Lower leg skin (tissue), 4 donors: ENCODE measurements at regions not wholly inside any gene's neighbourhood (a gene's known extent, or its start where the extent isn't known, plus 50 kb on each side); places are given as distances from the start of the nearest gene placed in this dataset.

Experiments
- DNase-seq, 2 donors: peaks; one replicate each; pipeline ENCODE4 v3.0.0-alpha.2; 2019; ENCODE audit warnings: low spot score in 2 of 2
- H3K4me3 ChIP-seq: fragments of 200-600 bp; sonication (generic); 2 replicates; pipeline ENCODE4 v1.5.1; 2017; ENCODE audit warnings: mild to moderate bottlenecking, low read depth; ENCODE audit not compliant: poor library complexity, severe bottlenecking
- POLR2A ChIP-seq, 2 donors: fragments of 450-650 bp; IDR thresholded peaks; one replicate each; pipeline ENCODE4 v1.6.1; 2016 to 2017; ENCODE audit warnings: antibody characterized with exemption in 2 of 2, mild to moderate bottlenecking in 1 of 2, moderate library complexity in 1 of 2
- WGBS, 2 donors: methylation state at CpG; one replicate each; pipeline ENCODE4 v1.1.5; 2018; 5-methylcytosine and 5-hydroxymethylcytosine counted together
- intact Hi-C: fragments of 100-400 bp; cut with DNase I; formaldehyde crosslinking; loops from one replicate; pipeline ENCODE4 v1.15.0; 2023; ENCODE audit warnings: low total_unique reads
- TF ChIP-seq, protein P1 (sequence below), 3 donors: fragments of 450-650 bp; IDR thresholded peaks; one replicate each; pipeline ENCODE4 v1.5.1; 2016; ENCODE audit warnings: antibody characterized with exemption in 3 of 3, mild to moderate bottlenecking in 3 of 3, moderate library complexity in 2 of 3

DNA sequence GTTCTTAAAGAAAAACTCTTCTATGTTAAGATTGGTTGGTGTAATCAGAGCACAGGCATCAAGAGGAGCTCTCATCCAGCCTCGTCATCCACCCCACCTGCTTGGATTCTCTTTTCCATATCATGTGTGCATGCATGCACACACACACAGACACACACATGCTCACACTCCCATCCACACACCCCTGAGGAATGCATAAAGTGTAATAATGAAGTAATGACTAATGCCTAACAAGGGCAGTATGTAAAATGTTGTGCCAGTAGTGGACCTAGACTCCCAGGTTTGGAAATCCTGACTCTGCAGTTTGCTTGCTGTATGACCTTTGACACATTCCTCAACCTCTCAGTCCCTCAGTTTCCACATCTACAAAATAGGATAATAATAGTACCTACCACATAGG is 280.0 kb upstream of the ANKRD55 start:
- 0% methylated on average over 1 of the region's 1 CpG for WGBS, 2 donors
- no peak for DNase-seq
- intact Hi-C loops = no loop called here
- H3K4me3 ChIP-seq = no peak overlapping the region
- TF ChIP-seq, protein P1, sequence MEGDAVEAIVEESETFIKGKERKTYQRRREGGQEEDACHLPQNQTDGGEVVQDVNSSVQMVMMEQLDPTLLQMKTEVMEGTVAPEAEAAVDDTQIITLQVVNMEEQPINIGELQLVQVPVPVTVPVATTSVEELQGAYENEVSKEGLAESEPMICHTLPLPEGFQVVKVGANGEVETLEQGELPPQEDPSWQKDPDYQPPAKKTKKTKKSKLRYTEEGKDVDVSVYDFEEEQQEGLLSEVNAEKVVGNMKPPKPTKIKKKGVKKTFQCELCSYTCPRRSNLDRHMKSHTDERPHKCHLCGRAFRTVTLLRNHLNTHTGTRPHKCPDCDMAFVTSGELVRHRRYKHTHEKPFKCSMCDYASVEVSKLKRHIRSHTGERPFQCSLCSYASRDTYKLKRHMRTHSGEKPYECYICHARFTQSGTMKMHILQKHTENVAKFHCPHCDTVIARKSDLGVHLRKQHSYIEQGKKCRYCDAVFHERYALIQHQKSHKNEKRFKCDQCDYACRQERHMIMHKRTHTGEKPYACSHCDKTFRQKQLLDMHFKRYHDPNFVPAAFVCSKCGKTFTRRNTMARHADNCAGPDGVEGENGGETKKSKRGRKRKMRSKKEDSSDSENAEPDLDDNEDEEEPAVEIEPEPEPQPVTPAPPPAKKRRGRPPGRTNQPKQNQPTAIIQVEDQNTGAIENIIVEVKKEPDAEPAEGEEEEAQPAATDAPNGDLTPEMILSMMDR (IDR thresholded peaks at IDR 0.05) = no peak
- TF ChIP-seq POLR2A (IDR thresholded peaks at IDR 0.05) = no peak

DNA sequence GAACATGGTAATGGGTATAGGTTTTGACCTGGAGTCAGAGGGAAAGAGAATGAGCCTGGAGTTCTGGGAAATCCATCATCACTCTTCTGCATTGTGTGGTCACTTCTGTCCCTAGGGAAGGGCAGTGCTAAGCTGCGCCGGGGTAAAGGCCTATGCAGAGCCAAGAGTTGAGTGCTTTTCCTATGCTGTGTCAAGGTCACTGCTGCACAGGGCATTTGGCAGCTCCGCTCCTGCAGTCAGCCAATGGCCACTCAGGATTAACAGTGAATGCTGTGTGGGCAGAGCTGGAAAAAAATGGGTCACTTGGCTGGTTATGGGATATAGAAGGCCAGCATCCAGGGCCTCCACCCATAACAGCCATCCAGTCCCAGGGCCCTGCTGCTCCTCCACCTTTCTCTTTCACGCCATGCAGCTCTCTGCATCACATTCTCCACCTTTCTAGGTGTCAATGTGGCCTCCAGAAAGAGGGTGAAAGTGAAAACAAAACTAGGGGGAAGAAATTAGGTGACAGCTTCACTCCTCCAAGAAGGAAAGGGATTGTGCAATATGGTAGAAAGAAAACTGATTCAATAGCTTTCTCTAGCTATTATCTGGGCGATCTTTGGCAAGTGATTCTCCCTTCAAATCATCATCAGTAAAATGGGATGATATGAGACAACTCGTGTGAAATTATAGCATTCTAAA is 279.3 kb upstream of the ANKRD55 start:
- H3K4me3 ChIP-seq = no peak overlapping the region
- intact Hi-C loops = no loop called here
- WGBS, 2 donors = 48 to 60% methylated on average over 6 of the region's 6 CpGs
- no peak for TF ChIP-seq POLR2A (IDR thresholded peaks at IDR 0.05)
- TF ChIP-seq, protein P1 (IDR thresholded peaks at IDR 0.05) = no peak
- DNase-seq = no peak

DNA sequence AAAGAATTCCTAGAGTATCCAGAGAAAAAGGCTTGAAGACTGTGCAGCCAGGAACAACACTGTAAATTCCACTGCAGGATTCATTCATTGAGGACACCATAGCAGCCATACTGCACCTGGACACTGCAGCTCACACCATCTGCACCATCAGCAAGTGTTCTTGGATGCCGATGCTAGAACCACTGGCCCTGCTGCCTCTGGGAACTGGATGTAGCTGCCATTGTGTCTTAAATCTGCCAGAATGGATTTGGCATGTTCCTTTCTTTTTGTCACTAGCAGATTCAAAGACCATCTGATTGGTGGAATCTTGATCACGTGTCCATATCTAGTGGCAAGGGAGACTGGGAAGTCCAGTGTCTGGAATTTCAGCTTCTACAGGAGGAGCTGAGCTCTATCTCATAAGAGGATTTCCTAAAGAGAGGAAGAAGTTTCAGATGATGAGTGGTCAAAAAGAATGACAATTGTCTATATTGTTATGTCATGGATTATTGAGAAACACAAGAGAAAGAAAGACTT is 278.3 kb upstream of the ANKRD55 start:
- no peak overlapping the region for H3K4me3 ChIP-seq
- intact Hi-C loops = no loop called here
- TF ChIP-seq, protein P1 (IDR thresholded peaks at IDR 0.05) = no peak
- TF ChIP-seq POLR2A (IDR thresholded peaks at IDR 0.05) = no peak
- no peak for DNase-seq
- 78 to 90% methylated on average over 2 of the region's 2 CpGs for WGBS, 2 donors

DNA sequence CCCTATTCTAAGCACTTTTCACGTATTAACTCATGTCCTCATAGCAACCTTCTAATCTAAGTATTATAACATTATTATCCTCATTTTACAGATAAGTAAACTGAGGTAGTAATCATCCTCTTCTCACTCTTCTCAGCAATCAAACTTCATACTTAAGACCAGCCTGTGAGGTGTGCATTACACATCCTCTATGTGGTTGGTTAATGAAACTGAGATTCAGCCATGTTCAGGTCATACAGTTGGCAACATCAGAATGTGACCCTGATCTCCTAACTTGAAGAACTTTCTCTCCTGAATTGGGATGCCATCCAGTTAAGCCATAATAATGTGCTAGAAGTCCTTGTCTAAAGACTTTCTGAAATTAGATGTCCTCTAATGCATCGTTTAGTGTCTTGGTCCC is 275.1 kb upstream of the ANKRD55 start:
- 89 to 92% methylated on average over 2 of the region's 2 CpGs for WGBS, 2 donors
- H3K4me3 ChIP-seq = no peak overlapping the region
- DNase-seq = no peak
- no peak for TF ChIP-seq POLR2A (IDR thresholded peaks at IDR 0.05)
- TF ChIP-seq, protein P1 (IDR thresholded peaks at IDR 0.05) = no peak
- intact Hi-C loops = no loop called here

DNA sequence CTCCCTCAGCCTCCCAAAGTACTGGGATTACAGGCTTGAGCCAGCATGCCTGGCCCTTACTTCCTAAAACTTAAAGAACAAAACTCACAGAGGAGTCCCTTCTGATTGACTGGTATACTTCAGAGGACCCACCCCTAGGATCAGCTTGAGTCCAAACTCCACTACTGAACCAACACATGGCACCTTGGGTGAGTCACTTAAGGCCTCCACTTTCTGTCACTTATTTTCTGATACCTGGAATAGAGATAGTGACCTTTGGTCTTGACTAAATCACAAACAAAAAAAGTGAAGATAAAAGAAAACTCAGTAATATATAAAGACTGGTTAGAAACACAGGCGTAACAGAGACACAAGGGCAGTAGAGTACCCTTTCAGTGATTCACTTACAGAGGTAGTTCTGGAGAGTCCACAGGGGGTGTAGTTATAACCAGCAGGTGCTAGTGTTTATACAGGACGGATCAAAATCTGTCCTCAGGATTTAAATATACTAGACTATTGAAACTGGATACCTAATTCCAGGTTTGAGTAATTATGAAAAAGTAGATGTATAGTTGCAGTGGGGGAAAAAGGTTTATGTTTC is 274.3 kb upstream of the ANKRD55 start:
- 96 to 97% methylated on average over 2 of the region's 2 CpGs for WGBS, 2 donors
- DNase-seq = no peak
- no peak overlapping the region for H3K4me3 ChIP-seq
- intact Hi-C loops = no loop called here
- TF ChIP-seq, protein P1 (IDR thresholded peaks at IDR 0.05) = no peak
- TF ChIP-seq POLR2A (IDR thresholded peaks at IDR 0.05) = no peak
